ENCODE measurements at regions not wholly inside any gene's neighbourhood (a gene's known extent, or its start where the extent isn't known, plus 50 kb on each side); places are given as distances from the start of the nearest gene placed in this dataset.
A peak's percentile ranks its signal among the peaks of the same experiment; 100 is the strongest.

DNA sequence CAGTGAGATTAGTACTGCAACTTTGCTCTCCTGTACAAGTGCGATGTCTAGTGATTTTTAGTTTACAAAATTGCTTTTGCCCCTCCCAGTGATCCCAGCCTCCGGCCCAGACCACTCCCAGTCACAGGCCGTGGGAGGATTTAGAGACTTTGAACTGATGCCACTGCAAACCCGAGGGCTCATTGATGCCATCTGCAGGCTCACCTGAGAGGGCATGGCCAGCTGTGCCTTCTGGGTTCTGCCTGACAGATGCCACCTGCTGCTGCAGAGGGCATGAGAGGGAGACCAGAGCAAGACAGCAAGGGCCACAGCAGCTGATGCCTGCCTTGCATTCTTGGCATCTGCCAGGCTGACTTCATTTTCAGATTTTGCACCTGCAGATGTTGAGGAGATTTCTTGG, 593.8 kb downstream of the CDK5RAP2 start:
- FAIRE-seq: no peak

DNA sequence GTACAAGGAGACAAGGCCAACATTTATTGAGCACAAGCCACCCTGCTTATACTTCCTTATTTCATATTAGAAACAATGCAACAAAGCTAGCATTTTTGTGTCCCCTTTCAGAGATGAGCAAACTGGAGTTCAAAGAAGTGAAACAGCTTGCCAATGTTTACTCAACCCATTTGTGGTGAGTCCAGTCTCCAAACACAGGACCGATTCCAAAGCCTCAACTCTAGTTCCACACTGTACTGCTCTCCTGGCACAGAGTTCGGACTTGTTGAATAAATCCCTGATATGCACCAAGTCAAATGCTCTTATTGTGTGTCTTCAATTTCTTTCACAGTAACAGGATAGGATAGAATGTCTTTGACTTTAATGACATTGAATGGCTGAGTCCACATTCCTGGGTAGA, 604.8 kb upstream of the BRINP1 start:
- no peak for FAIRE-seq

DNA sequence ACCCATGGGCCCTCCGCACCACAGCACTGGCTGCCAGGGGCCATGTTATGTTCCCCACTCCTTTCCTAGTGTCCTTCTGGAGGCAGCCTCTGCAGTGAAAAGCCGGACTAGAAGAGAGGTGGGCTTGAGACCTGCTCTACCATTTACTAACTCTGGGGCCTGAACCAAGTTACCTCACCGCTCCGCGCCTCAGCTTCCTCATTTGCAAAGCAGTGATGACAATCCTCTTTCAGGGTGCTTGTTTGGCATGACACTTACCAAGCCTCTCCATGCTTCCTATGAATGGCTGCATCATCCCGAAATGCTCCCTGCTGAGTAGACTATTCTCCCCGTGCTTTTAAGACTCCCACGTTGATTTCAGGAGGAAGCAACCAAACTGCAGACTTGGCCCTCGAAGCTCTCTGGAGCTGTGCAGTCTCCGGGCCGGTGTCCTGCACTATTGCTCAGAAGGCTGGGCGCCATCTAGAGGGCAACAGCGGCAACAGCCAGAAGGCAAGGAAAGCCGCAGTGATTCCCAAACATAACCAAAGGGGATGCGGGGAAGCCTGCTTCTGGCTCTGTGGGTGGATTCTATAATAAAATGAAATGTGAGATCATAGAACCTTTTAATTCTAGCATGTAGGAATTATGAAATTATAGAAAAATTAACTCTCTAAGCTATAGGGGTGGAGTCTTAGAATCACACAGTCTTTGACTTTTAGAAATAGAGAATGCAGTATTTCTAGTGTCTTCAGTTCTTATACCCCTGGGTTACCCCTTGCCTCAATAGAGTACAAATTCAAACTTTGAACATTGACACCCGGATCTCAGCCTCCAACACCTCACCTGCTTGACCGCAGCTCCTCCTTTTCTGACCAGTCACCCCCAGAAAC, 599.8 kb upstream of the BRINP1 start:
- FAIRE-seq: peak; percentile 58

DNA sequence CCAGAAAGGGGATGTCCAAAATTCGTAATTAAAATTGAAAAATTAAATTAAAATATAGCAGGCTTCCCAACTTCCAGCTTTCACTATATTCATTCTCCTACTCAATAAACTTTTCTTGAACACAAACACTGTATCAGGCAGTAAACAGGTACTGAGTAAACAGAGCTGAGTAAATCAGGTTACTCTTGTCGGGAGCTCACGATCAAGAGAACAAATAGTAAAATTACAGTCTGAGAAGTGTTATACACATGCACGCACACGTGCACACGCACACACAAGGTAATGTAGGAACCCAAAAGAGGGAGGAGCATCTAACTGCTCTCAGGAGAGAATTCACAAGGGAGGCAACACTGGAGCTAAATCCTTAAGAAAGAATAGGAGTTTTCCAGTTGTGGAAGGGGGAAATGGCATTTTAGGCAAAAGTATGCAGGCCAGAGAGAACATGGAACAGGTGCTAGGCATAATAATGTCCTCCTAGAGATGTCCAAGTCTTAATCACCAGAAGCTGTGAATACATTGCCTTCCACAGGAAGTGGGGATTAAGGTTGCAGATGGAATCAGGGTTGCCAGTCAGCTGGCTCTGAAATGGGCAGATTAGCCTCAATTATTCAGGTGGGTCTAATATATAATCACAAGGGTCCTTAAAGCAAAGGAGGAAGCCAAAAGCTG, 598.8 kb upstream of the BRINP1 start:
- FAIRE-seq: no peak

GRCh38 chr9:119963798-119964372, 594.6 kb upstream of the BRINP1 start:
- FAIRE-seq: no peak

DNA sequence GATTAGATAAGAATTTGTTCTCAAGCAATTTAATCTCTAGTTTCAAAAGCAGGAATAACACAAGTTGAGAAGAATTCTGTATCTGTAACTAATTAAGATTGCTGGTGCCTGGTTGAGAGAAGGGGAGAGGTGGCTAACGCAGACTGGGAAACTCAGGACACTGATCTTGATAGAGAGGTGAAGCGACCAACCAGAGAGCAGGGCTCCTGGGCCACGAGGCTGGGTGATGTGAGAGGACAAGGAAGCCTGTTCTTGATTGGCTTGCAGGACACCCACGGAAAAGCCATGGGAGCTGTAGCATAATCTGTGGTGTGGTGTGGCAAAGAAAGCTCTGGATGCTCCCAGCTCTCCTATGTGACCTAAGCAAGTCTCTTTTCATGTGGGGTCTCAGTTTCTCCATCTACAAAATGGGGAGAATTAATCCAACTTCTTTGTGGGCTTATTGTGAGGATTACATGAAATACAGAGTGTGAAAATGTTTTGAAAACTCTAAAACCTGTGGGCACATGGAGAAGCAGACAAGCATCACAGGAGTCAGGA, 594.1 kb upstream of the BRINP1 start:
- FAIRE-seq: no peak

- FAIRE-seq: no peak
These were observed 592.7 kb upstream of the BRINP1 start for GRCh38 chr9:119961774-119962424.

DNA sequence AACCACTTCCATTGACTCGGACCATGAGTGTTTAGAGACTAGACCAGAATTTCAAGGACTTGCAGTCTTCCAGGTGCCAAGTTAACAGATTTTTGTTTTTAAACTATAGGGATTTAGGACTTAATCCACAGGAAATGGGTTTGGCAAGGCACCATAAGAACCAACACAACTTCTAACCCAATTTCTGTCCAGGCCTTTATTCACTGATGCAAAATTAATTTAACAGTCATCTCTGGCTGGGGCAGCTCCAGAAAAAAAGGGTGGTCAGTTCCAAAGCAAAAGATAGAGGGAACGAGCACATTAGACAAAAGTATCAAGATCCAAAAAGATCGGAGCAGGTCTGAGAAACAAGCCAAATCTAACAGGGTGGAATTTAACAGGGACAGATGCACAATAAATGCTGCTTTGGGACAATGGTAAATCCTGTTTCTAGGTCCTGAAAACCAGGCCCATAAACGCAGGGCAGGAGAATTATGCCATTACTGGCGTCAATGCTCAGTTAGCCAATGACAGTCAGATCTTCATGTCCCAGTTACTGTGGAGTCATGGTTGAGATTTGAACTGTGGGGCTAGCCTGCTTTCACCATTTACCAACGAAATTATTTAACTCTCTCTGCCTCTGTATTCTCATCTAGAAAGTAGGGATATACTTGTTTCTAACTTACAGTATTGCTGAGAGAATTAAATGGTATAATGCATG, 590.8 kb upstream of the BRINP1 start:
- no peak for FAIRE-seq

GRCh38 chr9:119956111-119956510, 586.9 kb upstream of the BRINP1 start:
- no peak for FAIRE-seq

DNA sequence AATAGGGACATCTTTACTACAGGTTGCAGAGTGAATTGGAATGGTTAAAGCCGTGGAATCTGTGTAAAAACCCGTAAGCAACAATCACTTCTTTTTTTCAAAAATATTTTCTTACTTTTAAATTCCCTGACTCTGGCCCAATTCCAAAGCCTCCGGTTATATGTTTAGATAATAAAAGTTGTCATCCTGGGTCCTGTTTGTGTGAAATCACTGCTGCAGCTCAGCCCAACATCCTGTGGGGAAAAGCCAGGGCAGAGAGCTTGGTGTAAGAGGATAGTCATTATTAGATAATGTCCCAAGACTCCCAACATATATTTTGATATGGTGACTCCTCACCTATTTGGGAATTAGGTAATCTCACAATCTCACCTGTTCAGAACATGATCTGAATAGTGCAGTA, 586.0 kb upstream of the BRINP1 start:
- FAIRE-seq: no peak

DNA sequence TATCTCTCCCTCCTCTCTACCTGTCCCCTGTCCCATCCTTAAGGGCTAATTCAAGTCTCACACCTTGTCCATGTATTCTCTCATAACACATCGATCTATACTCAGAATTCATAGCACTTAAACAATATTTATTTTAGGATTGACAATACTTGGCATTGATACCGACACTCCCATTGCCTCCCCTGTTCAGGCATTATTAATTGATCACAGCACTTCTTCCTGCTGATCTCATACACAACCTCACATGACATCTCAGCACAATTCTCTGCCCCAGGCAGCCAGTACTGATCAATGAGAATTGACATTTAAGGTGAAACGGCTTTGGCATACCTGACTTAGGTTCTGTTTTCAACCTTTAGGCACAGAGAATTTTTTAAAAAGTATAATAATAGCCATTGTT, 582.4 kb upstream of the BRINP1 start:
- no peak for FAIRE-seq

DNA sequence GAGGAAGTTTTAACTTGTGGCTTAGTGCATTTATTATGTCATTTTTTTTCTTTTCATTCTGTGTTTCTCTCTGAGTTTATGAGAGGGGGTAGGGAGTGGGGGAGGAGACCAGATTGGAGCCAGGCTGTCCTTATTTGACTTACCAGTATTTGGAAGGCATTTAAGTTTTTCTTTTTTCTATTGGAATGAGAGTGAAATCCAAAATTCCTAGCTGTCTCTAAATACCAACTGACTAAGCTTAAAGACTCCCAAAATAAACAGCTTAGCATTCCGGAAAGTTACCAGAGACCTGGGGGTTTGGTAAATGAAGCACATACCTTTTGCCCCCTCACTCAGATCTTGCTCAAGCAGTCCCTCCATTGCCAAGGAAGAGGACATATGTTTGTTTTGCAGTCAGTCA, 581.9 kb upstream of the BRINP1 start:
- no peak for FAIRE-seq

DNA sequence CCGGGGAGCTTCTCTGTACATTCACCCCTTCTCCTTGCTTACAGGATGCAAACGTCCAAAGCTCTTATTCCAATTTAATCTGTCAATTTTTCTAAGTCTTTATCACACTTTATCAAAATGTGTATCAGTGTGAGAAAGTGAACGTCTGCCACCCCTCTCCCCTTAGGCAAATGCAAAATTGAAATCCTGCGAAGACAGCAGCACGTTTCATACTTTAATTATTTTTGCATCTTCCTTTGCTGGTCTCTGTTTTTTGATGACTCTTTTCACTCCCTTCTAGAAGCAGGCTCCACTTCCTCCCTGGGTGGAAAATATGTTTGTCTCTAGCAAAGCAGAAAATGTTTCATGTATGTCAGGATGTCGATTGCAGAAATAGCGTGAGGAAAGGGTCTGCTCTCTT, 576.5 kb upstream of the BRINP1 start:
- no peak for FAIRE-seq

GRCh38 chr9:119941091-119941490, 571.9 kb upstream of the BRINP1 start:
- FAIRE-seq: no peak

GRCh38 chr9:119938871-119939270, 569.6 kb upstream of the BRINP1 start:
- FAIRE-seq: no peak

- no peak for FAIRE-seq
These were observed 565.3 kb upstream of the BRINP1 start for GRCh38 chr9:119934497-119934896.

GRCh38 chr9:119933191-119933590, 564.0 kb upstream of the BRINP1 start:
- no peak for FAIRE-seq

GRCh38 chr9:119924736-119925135, 555.5 kb upstream of the BRINP1 start:
- no peak for FAIRE-seq

- FAIRE-seq: no peak
These were observed 547.9 kb upstream of the BRINP1 start for GRCh38 chr9:119917175-119917574.

GRCh38 chr9:119907056-119907455, 537.8 kb upstream of the BRINP1 start:
- no peak for FAIRE-seq

DNA sequence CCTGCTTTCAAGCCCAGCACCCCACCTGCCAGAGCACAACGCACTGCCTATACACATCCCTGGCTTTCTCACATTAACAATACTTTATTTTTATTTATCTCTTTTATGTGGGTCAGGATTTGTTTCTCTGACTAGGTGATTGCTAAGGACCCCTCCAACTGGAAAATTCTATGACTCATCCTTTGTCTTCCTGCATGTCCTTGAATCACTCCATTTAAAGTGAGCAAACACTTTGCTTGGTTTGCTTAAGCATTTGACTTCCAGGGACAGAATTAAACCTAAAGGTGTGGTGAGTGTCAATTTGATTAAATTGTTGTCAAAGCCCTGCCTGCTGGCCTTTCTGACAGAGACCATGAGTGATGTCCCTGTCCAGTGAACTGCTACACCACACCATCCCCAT, 536.5 kb upstream of the BRINP1 start:
- FAIRE-seq: no peak

DNA sequence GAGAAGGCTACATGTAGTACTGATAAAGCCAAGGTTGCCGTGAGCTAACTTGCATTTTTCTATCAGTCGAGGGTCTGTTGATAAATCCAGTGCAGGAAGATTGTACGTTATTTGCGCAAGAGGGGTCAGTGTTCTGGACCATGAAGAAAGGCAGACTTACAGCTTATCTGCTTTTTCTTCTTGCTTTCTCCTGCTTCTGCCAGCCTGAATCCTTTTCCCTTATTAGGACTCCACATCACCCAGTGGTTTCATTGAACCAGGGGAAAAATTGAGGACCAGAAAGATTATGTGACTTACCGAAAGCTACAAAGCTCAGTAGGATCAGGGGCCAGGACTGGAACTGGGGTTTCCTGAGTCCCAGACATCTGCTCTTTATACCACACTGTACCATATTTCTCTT, 534.6 kb upstream of the BRINP1 start:
- no peak for FAIRE-seq

DNA sequence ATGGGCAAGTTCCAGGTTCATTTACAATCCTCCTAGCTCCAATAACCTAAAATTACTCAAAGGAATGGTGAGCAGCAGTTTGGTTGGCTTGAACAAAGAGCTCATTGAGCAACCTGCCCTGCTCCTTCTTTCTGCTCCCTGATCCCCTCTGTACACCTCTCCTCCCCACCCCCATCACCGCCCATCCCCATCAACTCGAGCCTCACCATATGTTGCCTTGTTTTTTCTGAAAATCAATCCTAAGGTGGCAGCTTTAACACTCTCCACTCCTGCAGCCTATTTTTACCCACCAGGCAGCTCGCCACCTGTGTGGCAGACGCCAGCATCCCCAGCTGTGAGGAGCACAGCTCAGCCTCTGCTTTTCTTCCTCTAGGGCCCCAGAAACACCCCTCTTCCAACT, 533.4 kb upstream of the BRINP1 start:
- no peak for FAIRE-seq

Measured in A204.1 (cell line).